Inflammatory macrophage (primary cell): ENCODE measurements at regions not wholly inside any gene's neighbourhood (a gene's known extent, or its start where the extent isn't known, plus 50 kb on each side); places are given as distances from the start of the nearest gene placed in this dataset.

Source experiments
- DNase-seq, 2 donors: peaks; one replicate each; pipeline ENCODE4 v3.0.0-alpha.2; 2020 to 2022

DNA sequence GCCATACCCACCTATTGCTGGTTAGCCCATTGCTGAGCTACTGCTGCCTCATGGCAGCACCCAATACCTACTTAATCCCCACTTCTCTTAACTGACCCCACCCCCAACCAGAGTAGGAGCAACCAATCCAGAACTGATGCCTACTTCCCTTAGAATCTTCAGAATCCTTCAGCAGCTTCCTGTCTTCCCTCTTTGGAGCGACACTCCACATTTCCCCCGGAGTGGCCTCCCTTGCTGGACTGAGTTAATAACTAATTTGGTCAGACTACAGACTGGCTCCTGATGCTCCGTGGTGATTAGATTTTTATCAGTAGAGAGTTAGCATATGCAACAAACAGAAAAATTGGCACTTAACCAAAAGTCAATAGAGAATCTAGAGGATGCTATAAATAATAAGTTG is 51.2 kb upstream of the UBR2 start:
- DNase-seq, result peak; percentile 16 to 29

DNA sequence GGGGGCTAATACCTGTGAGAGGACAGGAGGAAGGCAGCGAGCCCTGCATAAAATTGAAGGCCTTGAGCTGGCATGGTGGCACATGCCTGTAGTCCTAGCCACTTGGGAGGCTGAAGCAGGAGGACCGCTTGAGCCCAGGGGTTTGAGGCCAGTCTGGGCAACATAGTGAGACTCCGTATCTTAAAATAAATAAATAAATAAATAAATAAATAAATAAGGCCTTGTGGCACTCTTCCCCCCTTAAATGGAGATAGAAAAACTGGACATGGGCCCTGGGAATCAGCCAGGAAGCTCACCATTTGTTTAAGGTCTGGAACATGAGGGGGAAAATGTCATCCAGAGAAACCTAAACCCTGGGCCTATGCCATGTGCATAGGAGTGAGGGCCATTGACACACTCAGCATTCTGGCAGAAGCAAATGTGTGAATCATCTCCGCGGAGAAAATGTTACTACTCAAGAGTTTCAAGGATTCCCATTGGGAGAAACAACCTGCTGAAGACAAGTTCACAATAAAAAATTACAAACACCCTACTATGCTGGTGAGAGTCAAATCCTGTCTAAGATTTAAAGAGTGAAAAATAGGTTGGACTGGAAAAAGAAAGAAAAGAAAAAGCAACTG is 51.9 kb upstream of the UBR2 start:
- DNase-seq, result no peak

DNA sequence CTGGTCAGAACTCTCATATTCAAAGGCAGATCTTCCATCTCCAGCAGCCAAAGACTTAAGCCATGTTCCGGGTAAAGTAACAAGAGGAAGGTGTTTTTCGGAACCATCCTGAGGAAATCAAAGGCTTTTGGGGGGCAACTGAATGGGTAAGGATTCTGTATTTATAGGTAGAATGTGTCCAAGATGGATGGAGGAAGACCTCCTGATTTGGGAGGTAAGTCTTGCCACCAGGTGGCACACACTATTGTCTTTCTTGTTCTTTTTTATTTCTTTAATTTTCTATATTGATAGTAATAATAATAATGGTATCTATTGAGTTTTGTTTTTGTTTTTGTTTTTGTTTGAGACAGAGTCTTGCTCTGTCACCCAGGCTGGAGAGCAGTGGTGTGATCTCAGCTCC is 53.0 kb upstream of the UBR2 start:
- no peak for DNase-seq

DNA sequence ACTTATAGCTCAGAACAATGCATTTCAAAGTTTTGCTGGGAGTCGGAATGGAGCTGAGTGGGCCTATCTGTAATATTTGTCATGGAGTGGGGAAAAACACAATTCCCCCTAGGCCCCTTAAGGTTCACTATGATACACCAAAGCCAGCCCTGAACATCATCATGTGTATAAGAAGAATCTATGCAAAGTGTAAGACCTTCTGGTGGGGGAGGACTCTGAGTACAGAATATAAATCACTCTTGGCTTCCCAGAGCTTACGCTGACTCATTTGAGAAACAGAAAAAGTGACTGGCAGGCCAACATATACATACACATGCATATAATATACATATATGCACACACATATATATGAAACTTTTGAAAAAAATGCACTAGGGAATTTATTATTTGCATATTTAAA is 54.1 kb upstream of the UBR2 start:
- DNase-seq, result no peak

DNA sequence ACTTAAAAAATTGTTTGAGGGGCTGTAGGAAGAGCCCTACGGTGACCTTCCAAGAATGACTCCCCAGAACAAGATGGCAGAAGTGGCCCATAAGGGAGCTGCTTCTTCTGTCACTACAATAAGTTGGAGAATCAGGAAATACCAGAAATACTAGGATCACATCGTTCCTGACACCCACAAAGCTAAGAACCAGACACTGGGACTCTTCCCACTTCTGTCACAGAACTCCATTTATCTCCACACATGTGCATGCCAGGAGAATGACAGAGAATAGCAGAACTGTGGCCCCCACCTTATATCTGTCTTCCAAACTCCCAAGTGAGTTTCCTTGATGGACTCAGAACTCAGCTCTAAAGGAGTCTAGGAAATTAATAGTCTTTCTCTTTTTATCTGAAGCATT is 54.6 kb upstream of the UBR2 start:
- no peak for DNase-seq

DNA sequence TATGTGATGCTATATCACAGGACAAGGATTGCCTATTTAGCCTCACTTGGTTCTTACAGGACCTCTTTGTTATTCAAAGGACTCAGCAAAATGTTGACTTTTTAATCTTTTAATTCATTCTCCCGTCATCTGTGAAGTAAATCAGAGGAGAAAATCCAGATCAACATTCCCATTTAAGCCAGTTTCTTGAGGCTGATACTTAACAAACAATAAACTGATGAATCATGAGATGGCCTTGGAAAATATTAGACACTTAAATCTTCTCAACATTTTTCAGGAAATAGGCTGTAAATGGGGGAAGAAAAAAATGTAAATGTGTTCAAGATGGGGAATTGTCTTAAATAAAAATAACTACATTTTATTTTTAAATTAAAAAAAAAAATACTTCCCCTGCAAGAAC is 55.9 kb upstream of the UBR2 start:
- DNase-seq, result no peak

DNA sequence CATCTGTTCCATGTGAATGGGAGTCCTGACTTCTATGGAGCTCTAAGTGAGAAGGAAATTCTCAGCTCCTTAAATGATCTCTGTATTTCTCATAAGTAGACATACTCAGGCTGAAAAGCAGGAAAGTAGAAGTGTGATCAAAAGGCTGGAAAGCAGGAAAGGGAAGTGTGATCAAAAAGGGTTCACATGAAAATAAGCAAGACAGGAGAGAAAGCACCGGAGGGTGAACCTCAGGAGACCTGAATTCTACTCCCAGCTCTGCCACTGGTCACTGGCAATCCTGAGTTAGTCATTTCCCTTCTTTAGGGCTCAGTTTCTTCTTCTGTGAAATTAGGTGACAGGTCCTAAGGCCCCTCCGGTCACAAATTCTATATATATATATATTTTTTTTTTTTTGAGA is 55.5 kb upstream of the TRERF1 start:
- no peak for DNase-seq

DNA sequence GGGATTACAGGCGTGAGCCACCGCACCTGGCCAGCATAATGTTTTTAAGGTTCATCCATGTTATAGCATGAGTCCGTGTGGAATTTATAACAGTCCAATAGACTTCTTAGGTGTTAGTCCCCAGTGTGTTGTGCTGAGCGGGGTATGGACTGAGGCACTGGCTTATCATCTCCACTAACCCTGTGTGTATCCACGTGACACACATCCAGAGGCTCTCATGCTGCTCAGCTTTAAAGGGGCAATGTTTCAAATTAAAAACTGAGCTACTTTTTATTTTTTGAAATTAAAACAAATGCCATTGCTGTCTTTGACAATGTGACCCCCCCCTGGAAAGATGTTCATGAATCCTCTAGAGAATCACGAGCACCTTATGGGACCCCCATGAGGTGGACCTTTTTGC is 54.3 kb upstream of the TRERF1 start:
- no peak for DNase-seq

DNA sequence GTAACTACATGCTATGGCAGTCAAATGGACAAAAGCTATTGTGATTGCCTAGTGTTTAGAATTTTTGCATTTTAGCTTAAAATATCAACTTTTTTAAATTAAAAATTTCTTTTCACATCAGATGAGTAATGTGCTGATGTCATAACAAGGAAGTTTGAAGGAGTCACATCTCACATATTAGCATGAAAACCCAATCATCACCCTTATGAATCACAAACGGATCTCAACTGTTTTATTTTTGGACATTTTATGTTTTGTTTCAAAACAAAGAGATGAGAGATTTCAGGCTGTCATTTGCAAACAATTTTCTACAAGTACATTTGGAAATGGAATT is 53.6 kb upstream of the TRERF1 start:
- peak; percentile 48 to 71 for DNase-seq

DNA sequence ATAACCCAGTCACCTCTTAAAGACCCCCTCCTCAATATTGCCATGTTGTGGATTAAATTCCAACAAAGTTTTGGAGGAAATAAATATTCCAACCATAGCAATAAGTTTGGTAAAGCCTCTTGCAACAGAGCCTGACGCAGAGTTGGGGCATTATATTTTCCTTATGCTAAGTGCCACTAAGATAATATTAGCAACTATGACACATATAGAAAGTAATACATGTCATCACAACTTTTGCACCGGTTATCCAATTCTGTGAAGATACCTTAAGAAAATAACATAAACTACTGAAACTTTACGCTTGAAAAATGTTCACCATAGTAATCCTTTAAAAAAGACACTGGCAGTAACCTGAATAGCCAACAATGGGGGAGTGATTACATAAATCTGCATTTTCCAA is 52.2 kb upstream of the TRERF1 start:
- no peak for DNase-seq

DNA sequence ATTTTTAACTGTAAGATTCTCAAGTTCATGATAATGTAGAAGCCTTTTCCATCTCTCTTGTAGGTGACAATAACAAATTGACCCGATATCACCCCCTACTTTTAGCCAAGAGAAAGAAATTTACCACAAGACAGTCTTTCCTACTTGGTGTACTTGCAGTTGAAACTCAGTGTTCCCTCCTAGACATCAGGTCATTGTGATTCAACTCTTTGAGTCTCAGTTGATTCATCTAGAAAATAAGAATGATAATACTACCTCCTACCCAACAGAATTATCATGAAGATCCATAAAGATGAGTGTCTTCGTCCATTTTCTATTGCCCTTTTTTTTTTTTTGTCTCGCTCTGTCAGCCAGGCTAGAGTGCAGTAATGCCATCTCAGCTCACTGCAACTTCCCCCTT is 51.3 kb upstream of the TRERF1 start:
- DNase-seq, result no peak

DNA sequence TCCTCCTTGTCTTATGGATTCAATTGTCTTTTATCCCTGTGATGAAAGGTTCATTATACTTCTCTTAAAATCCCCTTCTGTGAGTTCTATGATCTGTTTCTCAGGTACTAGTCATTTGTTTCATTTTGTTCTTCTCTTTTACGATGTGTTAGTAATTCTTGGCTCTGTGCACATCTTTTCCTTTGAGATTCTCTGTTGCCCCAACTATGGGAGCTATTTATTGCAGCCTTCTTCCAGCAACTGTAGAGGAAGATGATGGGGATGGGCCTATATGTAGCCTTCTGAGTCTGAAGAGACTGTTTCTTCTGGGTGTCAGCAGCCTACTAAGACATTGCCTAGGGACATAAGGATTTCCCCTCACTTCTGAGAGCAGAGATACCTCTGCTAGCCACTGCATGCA is 50.4 kb upstream of the TRERF1 start:
- DNase-seq, result no peak
